DMS 273 (cell line): ENCODE measurements at regions not wholly inside any gene's neighbourhood (a gene's known extent, or its start where the extent isn't known, plus 50 kb on each side); places are given as distances from the start of the nearest gene placed in this dataset.

Experiments used
- DNase-seq: peaks from one replicate; lab custom pipeline; 2025; ENCODE audit not compliant: unreplicated experiment; lab: John Stamatoyannopoulos, UW

DNA sequence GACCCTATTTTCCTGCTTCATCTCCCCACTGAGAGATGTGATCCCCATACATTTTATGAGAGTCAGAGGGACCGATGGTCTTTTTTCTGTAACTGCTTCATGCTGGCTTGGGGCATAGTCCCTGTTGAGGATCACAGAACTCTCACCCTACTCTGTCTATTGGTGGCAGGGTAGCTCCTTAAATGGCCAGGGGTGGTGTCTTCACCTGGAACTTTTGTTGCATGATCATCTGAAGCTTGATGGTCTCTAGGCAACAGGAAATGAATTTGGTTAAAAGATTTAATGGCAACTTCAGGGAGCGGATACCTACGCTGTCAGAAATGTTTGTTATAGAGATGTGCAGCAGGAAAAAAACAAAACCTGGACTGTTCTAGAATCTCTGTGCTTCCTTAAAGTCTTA is 87.0 kb upstream of the GLIS3 start:
- DNase-seq = no peak

DNA sequence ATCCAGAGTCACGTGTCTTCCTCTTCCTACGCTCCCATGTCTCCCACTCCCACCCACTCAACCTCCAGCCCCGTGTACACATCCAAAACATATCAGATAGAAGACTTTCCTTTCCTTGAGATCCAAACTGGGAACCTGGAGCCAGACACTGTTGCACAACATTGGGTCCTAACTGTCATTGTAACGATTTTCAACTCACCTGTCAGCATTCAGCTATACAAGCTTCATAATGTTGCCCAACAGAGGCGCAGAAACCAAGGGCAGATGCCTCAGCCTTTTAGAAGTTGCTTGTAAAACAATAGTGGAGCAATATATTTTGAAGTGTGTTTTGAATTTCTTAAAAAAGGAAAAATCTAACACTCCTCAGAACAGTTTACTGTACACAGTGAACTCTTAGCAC is 84.9 kb upstream of the GLIS3 start:
- no peak for DNase-seq

DNA sequence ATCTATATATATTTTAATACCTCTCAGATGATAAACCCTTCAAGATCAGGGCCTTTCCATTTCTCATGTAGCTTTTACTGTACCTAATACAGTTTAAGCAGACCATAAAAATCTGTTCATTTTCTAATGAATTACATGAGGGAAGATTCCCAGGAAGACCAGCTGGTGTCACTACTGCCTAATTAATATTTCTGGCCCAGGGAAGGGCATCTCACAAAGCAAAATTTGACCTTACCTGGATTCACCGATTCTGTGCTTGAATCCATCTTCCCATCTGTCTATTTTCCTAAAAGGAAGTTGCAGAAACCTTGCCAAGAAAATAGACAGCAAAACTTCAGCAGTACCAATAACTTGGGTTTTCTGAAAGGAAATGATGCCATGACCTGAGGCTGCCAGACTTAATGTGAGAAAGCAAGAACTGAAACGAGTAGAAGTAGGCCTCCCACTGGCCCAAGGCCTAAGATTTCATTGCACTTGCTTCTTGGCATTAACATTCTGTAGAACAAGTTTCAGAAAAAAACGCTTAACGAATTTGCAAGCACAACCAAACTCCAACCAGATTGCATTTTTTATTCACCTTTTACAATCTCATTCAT is 83.0 kb upstream of the GLIS3 start:
- DNase-seq = peak; percentile 57

DNA sequence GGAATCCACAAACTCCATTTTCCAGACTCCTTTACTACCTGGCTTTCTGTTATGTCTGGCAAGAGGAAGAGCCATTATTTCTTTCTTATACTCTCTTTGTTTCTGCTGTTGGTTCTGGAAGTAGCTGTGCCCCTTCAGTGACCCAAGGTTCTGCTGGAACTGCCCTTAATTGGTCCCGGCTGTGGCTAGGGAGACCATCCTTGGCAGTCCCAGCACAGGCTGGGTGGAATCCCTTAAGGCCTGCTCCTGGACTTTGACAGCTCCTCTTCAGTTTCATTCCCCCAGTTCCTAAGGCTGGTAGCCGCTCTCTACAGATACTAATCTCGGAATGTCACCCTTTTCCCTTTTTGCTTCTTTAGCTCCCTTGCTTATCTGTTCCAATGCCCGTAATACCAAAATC is 81.9 kb upstream of the GLIS3 start:
- DNase-seq = no peak

DNA sequence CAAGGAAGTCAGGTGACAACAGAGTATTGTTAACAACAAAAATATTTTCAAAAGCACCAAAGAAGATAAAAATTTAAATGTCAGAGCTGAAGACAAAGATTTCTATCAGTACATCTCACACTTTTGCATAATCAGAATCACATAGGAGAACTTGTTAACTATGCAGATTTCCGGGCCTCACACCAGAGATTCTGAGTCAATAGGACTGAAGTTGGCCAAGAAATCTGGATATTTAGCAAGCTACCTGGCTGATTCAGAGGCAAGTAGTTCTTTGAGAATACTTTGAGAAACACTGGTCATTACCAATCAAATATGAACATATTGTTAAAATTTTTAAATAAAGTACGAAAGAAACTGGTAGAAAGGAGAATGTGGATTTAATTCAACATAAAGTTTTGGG is 80.5 kb upstream of the GLIS3 start:
- no peak for DNase-seq

DNA sequence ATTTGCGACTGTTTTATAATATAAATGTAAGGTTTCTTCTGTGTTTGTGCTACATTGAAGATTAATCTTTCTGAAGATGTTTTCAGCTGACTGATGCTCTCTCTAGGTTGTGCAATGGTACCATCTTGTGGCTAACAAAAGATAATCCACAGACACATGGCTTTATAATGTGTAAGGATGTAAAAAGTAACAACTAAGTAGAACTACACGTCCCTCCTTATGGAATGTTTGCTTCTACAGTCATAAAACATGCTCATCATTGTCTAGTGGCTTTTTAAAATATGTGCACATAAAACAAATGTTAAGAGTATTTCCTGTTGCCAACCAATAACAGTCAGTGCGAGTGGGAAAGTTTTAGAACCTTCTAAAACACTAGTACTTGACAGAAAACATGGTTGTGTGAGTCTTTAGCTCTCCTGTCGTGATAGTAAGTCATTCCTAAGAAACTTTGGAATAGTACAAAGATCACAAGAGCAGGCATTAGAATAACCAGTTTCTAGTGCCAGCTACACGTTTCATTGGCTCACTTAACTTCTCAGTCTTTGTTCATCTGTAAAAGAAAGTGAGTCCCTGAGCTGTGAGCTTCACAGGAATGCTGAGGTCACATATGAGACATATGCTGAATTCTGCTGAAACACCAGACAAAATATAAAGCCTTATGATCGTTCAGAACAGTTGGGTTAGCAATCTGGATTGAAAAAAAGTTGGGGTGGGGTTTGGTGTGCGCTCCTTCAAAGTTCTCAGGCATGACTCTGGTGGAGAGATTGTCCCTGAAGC is 75.7 kb upstream of the GLIS3 start:
- peak; percentile 39 for DNase-seq

DNA sequence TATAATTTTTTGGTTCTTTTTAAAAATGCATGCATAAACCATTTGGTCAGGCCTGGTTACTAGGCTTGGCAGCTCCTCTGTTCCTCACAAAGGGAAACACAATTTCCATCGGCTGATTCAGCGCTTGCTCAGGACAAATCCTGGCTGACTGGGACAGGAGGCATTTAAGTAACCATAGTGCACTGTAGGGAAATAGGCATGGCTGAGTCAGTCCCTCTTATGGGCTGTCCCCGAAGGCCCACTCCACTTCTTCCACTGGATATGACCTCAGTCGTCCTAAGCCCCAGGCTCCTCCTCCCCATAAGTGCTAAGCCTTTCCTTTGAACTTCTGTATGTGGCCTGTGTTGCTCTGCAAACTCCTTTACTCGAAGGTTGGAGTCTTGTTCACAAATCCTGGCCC is 71.2 kb upstream of the GLIS3 start:
- DNase-seq = no peak

DNA sequence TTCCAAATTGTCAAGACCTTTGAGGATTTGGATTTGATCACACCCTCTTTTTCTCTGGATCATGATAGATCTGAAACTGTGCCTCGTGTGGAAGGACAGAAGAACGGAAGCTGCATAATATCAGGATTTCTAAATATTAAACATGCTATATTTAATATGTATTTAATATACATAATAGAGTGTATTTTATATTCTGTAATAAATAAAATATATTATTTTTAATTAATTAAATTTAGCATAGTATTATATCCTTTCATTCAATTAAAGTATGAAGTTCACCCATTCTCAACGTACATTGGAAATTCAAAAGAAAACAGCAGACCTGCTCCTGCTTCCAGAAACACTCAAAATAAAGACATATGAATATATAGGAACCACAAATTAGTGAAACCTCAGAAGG is 70.6 kb upstream of the GLIS3 start:
- DNase-seq = no peak

DNA sequence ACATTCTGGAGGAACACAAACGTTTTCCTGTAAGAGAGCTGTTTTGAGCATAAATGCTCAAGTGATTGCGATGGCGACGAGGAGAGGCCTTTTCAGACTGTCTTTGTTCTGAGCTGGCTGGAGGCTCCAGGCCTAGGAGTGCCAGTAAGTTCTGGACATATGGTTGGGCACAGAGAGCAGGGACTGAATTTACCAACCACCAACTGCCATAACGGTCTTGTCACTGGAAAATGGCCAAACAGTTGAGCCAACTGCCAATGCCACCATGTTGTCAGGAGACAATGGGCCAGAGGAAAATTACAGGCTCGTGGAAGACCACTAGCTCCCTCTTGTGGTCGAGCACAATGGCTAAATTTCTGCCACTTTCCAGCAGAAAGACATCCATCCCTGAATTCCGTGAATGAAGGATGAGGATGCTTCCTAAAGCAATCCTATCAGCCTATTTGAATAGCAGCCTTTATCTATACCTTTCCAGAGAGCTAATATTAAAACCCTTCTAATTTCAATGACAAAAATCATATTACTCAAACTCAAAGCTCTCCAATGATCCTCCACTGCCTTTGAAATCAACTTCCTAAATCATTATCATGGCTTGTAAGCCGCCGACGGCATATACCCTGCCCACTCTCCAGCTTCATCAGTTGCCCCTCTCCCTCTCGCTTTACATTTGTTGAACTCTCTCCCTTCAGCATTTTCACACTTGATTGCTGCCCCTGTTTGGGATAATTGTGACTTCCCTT is 66.9 kb upstream of the GLIS3 start:
- DNase-seq = peak; percentile 80

DNA sequence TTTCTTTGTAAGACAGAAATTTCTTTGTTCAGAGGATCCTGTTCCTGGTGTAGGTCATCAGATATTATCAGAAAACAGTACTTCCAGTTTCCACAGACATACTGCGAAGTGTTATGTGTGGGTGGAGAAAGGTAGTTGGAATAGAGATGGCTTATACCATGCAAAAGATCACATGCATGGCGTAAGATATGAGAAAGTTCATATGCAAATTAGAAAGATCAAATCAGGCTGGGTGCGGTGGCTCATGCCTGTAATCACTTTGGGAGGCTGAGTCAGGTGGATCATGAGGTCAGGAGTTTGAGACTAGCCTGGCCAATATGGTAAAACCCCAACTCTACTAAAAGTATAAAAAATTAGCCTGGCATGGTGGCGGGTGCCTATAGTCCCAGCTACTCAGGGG is 65.2 kb upstream of the GLIS3 start:
- no peak for DNase-seq

DNA sequence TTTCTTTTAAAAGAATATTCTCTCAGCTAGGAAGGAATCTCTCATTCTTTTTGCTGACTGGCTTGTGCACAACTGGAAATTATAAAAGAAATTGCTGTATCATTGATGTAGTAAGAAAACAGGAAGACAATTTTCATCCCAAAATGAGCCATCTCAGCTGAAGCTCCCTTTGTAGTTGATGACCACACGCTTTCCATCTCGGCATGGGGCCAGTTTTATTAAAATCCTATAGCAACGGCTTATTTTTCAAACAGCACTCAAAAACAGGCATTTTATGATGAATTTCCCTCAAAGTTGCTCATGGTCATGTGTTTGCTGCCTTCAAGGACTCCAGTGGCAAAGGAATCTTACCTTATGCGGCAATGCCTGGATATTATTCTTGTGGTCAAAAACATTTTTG is 62.4 kb upstream of the GLIS3 start:
- DNase-seq = no peak

DNA sequence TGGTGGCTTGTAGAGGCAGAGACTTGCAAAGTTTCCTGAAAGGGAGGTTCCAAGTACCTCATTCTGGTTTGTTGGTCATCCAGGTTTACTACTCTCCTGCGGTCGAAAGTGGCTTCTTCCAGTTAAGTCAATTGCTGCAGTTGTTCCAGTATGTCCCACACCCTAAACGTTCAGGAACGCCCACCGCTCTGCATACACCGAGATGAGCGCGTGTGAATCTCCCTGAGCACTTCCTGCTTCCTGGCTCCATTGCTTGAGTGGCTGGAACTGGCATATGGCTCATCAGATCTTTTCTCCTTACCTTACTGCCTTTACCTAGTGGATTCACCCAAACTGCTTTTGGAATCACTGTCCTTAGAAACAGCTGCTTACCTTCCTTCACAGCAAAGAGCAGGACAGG is 59.1 kb upstream of the GLIS3 start:
- DNase-seq = no peak

DNA sequence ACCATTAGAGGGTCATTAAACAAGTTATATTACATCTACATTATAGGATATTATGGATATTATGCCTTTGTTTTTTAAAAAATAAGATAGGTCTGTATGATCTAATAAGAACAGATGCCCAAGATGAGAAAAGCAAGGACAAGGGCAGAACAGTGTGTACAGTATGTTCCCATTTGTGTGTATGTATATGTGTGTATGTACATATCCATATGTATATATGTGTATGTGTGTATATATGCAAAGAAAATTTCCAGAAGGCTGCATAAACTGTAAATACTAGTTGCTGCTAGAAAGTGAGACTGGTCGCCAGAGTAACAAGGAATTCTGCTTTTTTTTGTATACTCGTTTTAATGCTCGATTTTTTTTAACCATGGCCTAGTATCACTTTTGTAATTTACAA is 58.1 kb upstream of the GLIS3 start:
- no peak for DNase-seq

DNA sequence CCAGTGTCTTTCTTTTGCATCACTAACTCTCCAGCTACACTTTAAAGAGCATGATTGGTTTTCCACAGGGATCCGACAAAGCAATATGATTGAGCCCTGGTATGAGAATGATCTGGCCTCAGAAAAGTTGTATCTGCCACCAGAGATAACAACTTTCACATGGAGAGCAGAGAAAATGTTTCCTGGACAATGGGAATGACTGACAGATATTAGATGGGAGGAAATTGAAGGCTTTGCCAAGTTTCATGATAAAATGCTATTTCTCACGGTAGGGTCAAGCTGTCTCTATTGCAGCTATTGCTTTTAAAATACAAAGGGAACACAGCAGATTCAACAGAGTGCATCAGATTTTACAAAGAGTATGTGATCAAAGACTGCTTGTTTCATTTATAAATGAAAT is 56.4 kb upstream of the GLIS3 start:
- DNase-seq = no peak

DNA sequence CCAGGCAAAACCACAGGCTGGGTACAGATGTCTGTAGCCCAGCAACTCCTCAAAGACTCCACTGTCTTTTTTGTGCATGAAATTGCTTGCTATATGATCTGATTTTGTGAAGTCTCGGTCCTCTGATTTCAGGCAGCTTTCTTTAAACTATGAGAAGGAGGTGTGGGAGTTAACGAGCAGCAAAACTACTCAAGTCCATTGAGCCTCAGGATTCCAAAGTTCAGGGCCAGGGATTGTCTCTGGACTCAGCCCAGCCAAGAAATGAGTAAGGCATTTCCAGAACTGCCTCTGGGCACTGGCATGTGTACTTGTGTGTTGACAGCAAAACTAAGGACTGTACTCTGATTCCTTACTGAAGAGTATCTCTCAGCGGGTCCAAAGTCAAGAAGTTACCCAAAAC is 53.4 kb upstream of the GLIS3 start:
- DNase-seq = no peak

DNA sequence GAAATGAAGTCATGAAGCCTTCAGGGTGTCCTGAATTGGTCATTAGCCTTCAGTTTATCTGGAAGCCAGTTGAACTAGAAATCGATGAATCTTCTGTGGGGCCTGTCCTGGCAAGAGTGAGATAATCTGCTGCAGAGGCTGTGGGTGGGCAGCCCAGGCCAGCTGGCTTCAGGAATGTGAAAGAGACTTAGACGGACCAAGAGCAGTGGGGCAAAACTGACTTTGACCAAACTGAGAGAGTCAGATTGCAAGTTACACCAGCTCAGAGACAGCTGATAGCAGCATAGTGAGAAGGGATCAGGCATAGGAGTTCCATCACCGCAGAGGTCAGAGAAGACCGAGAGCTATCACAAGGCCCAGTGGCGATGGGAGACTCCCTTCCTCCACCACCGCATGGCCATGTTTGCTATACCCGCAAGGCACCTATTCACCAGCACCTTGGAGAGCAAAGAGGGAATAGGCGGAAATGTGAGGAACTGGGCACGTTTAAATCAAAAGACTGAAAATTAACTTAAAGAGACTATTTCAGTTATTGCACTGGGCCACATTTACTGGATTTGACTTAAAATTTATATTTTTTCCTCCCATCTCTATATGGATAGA is 50.0 kb upstream of the GLIS3 start:
- no peak for DNase-seq
